Stimulated activated CD4-positive, alpha-beta T cell treated with anti-CD3 and anti-CD28 coated beads, Interleukin-1b, Interleukin-23, amount 100 ng/mL, for 48 hours (primary cell): ENCODE measurements at regions not wholly inside any gene's neighbourhood (a gene's known extent, or its start where the extent isn't known, plus 50 kb on each side); places are given as distances from the start of the nearest gene placed in this dataset.
"Not testable (repeated sequence)": the region's sequence is repeated elsewhere in the genome, so short reads cannot be mapped to it uniquely, and the experiment has no call there.

Source experiments
- DNase-seq: peaks from one replicate; pipeline ENCODE4 v3.0.0-alpha.2; 2020

GRCh38 chr13:107649079-107649478 lies 566.3 kb downstream of the LIG4 start:
- DNase-seq = no peak

GRCh38 chr13:107644136-107644535 lies 571.2 kb downstream of the LIG4 start:
- DNase-seq = no peak

GRCh38 chr13:107643615-107644014 lies 571.7 kb downstream of the LIG4 start:
- no peak for DNase-seq

GRCh38 chr13:107642831-107643230 lies 572.5 kb downstream of the LIG4 start:
- DNase-seq = no peak

- no peak for DNase-seq
Measured at GRCh38 chr13:107641574-107641973, 573.8 kb downstream of the LIG4 start.

GRCh38 chr13:107625648-107626047 lies 589.7 kb downstream of the LIG4 start:
- DNase-seq = no peak

GRCh38 chr13:107617527-107617926 lies 597.8 kb downstream of the LIG4 start:
- no peak for DNase-seq

- no peak for DNase-seq
Measured at GRCh38 chr13:107612376-107612775, 603.0 kb downstream of the LIG4 start.

GRCh38 chr13:107608736-107609135 lies 606.6 kb downstream of the LIG4 start:
- no peak for DNase-seq

- DNase-seq = no peak
Measured at GRCh38 chr13:107600971-107601370, 614.4 kb downstream of the LIG4 start.

GRCh38 chr13:107596306-107596705 lies 619.0 kb downstream of the LIG4 start:
- not testable (repeated sequence) for DNase-seq

GRCh38 chr13:107590556-107590955 lies 624.8 kb downstream of the LIG4 start:
- no peak for DNase-seq

- no peak for DNase-seq
Measured at GRCh38 chr13:107587681-107588080, 627.7 kb downstream of the LIG4 start.

- no peak for DNase-seq
Measured at GRCh38 chr13:107586216-107586615, 629.1 kb downstream of the LIG4 start.

- DNase-seq = no peak
Measured at GRCh38 chr13:107585469-107586180, 629.7 kb downstream of the LIG4 start.

- no peak for DNase-seq
Measured at GRCh38 chr13:107582171-107582570, 633.2 kb downstream of the LIG4 start.

- DNase-seq = no peak
Measured at GRCh38 chr13:107580741-107581412, 634.5 kb downstream of the LIG4 start.

- no peak for DNase-seq
Measured at GRCh38 chr13:107576430-107576829, 638.9 kb downstream of the LIG4 start.

- no peak for DNase-seq
Measured at GRCh38 chr13:107574517-107575210, 640.7 kb downstream of the LIG4 start.

GRCh38 chr13:107573184-107573583 lies 642.2 kb downstream of the LIG4 start:
- no peak for DNase-seq

- DNase-seq = no peak
Measured at GRCh38 chr13:107572156-107572555, 643.2 kb downstream of the LIG4 start.

- DNase-seq = no peak
Measured at GRCh38 chr13:107568181-107568580, 647.2 kb downstream of the LIG4 start.

- DNase-seq = no peak
Measured at GRCh38 chr13:107563099-107563925, 652.0 kb downstream of the LIG4 start.
